ENCODE measurements at regions not wholly inside any gene's neighbourhood (a gene's known extent, or its start where the extent isn't known, plus 50 kb on each side); places are given as distances from the start of the nearest gene placed in this dataset.

GRCh38 chr13:76461484-76461883, 424.7 kb downstream of the KCTD12 start:
- Histone ChIP-seq H3K9me1 (ENCODE audit: control insufficient read depth, extremely low read depth, insufficient read depth, low read length) (no peaks in the 10 kb centered on the region), H3K27ac (ENCODE audit: control insufficient read depth, insufficient read depth, low read length) (no peak overlapping the region), H4K20me1 (ENCODE audit: control insufficient read depth, extremely low read depth, insufficient read depth, low read length) (no peaks in the 10 kb centered on the region), H2AFZ (ENCODE audit: control insufficient read depth, low read length) (no peak overlapping the region), H3K4me3 (ENCODE audit: control insufficient read depth in 2 of 3, extremely low read depth in 1 of 3, insufficient read depth in 2 of 3, low read depth in 1 of 3, low read length in 3 of 3) (no peak overlapping the region), H3K4me2 (ENCODE audit: control insufficient read depth, extremely low read depth, insufficient read depth, low read depth, low read length) (no peak overlapping the region), H3K4me1 (ENCODE audit: control insufficient read depth, extremely low read depth, insufficient read depth, low read length) (no peaks in the 10 kb centered on the region), H3K27me3 (ENCODE audit: control insufficient read depth, extremely low read depth, insufficient read depth, low read length) (no peaks in the 10 kb centered on the region), H3K79me2 (ENCODE audit: control insufficient read depth, insufficient read depth, low read length) (no peaks in the 10 kb centered on the region), H3K9me3 (ENCODE audit: control insufficient read depth, low read depth, low read length) (no peaks in the 10 kb centered on the region), H3K9ac (ENCODE audit: control insufficient read depth, extremely low read depth, insufficient read depth, low read length) (no peak overlapping the region), H3K36me3 (ENCODE audit: control insufficient read depth in 2 of 2, extremely low read depth in 1 of 2, insufficient read depth in 2 of 2, low read length in 2 of 2) (no peaks in the 10 kb centered on the region)
- dilution Hi-C loops (cut with MboI; ENCODE audit: extremely low pct_ligation_motif_present, low sequenced_read_pairs): loop anchor here (25.0 kb wide), 1 partner anchor 574 kb away; no protein-coding TSS in a partner anchor
- FAIRE-seq (no peak), DNase-seq (ENCODE audit: low read depth, low spot score) (no peak)
- TF ChIP-seq, protein P1, sequence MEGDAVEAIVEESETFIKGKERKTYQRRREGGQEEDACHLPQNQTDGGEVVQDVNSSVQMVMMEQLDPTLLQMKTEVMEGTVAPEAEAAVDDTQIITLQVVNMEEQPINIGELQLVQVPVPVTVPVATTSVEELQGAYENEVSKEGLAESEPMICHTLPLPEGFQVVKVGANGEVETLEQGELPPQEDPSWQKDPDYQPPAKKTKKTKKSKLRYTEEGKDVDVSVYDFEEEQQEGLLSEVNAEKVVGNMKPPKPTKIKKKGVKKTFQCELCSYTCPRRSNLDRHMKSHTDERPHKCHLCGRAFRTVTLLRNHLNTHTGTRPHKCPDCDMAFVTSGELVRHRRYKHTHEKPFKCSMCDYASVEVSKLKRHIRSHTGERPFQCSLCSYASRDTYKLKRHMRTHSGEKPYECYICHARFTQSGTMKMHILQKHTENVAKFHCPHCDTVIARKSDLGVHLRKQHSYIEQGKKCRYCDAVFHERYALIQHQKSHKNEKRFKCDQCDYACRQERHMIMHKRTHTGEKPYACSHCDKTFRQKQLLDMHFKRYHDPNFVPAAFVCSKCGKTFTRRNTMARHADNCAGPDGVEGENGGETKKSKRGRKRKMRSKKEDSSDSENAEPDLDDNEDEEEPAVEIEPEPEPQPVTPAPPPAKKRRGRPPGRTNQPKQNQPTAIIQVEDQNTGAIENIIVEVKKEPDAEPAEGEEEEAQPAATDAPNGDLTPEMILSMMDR (optimal IDR thresholded peaks at IDR 0.05 in 1 of 3, IDR thresholded peaks at IDR 0.05 in 1 of 3, conservative IDR thresholded peaks at IDR 0.05 in 1 of 3; ENCODE audit: extremely low read depth in 1 of 3, insufficient read depth in 2 of 3, low read length in 3 of 3): no peak
- no peak for TF ChIP-seq EZH2 (IDR thresholded peaks at IDR 0.05; ENCODE audit: low read length)

DNA sequence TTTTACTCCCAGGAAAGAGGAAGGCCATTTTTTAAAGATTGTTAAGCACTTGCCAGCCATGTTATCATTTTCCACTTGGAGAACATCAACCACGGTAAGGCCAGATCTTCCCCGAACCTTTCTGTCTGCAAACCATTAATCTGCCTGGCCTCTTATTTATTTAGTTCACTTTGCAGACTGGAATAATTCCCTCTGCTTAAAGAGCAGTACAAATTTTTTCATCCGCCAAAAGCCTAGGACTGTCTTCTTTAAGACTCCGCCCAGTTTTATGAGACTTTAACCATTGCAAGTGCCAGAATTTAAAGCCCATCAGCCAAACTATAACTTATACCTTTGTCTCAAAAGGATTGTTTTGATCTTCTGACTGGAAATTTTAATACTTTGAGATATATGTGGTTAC, 426.3 kb downstream of the KCTD12 start:
- Histone ChIP-seq H3K4me2 (ENCODE audit: control insufficient read depth, extremely low read depth, insufficient read depth, low read depth, low read length) (no peak overlapping the region), H3K9me3 (ENCODE audit: control insufficient read depth, low read depth, low read length) (no peaks in the 10 kb centered on the region), H3K27ac (ENCODE audit: control insufficient read depth, insufficient read depth, low read length) (no peak overlapping the region), H3K9ac (ENCODE audit: control insufficient read depth, extremely low read depth, insufficient read depth, low read length) (no peak overlapping the region), H3K27me3 (ENCODE audit: control insufficient read depth, extremely low read depth, insufficient read depth, low read length) (no peaks in the 10 kb centered on the region), H3K36me3 (ENCODE audit: control insufficient read depth in 2 of 2, extremely low read depth in 1 of 2, insufficient read depth in 2 of 2, low read length in 2 of 2) (no peaks in the 10 kb centered on the region), H4K20me1 (ENCODE audit: control insufficient read depth, extremely low read depth, insufficient read depth, low read length) (no peaks in the 10 kb centered on the region), H3K9me1 (ENCODE audit: control insufficient read depth, extremely low read depth, insufficient read depth, low read length) (no peaks in the 10 kb centered on the region), H3K79me2 (ENCODE audit: control insufficient read depth, insufficient read depth, low read length) (no peaks in the 10 kb centered on the region), H3K4me1 (ENCODE audit: control insufficient read depth, extremely low read depth, insufficient read depth, low read length) (no peaks in the 10 kb centered on the region), H3K4me3 (ENCODE audit: control insufficient read depth in 2 of 3, extremely low read depth in 1 of 3, insufficient read depth in 2 of 3, low read depth in 1 of 3, low read length in 3 of 3) (no peak overlapping the region), H2AFZ (ENCODE audit: control insufficient read depth, low read length) (no peak overlapping the region)
- dilution Hi-C loops (cut with MboI; ENCODE audit: extremely low pct_ligation_motif_present, low sequenced_read_pairs): loop anchor here (25.0 kb wide), 1 partner anchor 573 kb away; no protein-coding TSS in a partner anchor
- DNase-seq (ENCODE audit: low read depth, low spot score): no peak
- FAIRE-seq: no peak
- no peak for TF ChIP-seq EZH2 (IDR thresholded peaks at IDR 0.05; ENCODE audit: low read length)
- TF ChIP-seq, protein P1 (optimal IDR thresholded peaks at IDR 0.05 in 1 of 3, IDR thresholded peaks at IDR 0.05 in 1 of 3, conservative IDR thresholded peaks at IDR 0.05 in 1 of 3; ENCODE audit: extremely low read depth in 1 of 3, insufficient read depth in 2 of 3, low read length in 3 of 3): no peak
